ENCODE measurements at regions not wholly inside any gene's neighbourhood (a gene's known extent, or its start where the extent isn't known, plus 50 kb on each side); places are given as distances from the start of the nearest gene placed in this dataset.

DNA sequence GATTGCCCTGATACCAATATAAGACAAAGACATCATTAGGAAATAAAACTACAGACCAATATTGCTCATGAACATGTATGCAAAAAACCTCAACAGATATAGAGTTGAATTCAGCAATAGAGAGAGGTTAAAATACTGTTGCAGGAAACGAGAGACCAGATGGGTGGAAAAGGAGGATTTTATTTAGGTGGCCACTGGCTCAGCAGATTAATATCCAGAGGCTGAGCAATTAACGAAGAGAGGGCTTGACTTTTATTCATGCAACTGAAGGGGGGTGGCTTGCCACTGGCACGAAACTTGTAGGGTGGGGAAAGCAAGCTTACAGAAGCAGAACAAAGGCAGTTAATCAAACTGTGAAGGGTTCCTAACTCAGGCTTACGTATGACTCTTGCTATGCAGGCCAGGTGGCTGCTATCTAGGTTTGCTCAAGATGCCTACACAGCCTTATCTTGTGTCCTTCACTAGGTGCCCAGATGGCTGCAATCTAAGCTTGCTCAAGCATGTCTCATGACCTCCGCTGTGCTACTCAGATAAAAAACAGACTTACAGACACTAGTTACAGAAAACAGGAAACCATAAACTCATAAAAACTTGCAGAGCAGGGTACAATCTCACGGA lies 126.4 kb downstream of the MMUT start:
- TF ChIP-seq, protein P1, sequence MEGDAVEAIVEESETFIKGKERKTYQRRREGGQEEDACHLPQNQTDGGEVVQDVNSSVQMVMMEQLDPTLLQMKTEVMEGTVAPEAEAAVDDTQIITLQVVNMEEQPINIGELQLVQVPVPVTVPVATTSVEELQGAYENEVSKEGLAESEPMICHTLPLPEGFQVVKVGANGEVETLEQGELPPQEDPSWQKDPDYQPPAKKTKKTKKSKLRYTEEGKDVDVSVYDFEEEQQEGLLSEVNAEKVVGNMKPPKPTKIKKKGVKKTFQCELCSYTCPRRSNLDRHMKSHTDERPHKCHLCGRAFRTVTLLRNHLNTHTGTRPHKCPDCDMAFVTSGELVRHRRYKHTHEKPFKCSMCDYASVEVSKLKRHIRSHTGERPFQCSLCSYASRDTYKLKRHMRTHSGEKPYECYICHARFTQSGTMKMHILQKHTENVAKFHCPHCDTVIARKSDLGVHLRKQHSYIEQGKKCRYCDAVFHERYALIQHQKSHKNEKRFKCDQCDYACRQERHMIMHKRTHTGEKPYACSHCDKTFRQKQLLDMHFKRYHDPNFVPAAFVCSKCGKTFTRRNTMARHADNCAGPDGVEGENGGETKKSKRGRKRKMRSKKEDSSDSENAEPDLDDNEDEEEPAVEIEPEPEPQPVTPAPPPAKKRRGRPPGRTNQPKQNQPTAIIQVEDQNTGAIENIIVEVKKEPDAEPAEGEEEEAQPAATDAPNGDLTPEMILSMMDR (IDR thresholded peaks at IDR 0.05; ENCODE audit: low read length), result no peak
- TF ChIP-seq EZH2 (IDR thresholded peaks at IDR 0.05; ENCODE audit: borderline replicate concordance, low read length), result no peak

Measured in OCI-LY1 (cell line).